ENCODE measurements at regions not wholly inside any gene's neighbourhood (a gene's known extent, or its start where the extent isn't known, plus 50 kb on each side); places are given as distances from the start of the nearest gene placed in this dataset.

- TF ChIP-seq CTCF (conservative IDR thresholded peaks at IDR 0.05; ENCODE audit: low read depth, low read length) (no peak), EZH2phosphoT487 (IDR thresholded peaks at IDR 0.05; ENCODE audit: borderline replicate concordance, low read length) (no peak)
These were observed 151.9 kb upstream of the PFKP start for GRCh38 chr10:2915412-2915811.

Measured in PC-3 (cell line).